HEK293 (cell line): ENCODE measurements at regions not wholly inside any gene's neighbourhood (a gene's known extent, or its start where the extent isn't known, plus 50 kb on each side); places are given as distances from the start of the nearest gene placed in this dataset.
"Not testable (repeated sequence)": the region's sequence is repeated elsewhere in the genome, so short reads cannot be mapped to it uniquely, and the experiment has no call there.

Source experiments
- KLF1 ChIP-seq: fragments of 450-650 bp; formaldehyde crosslinking; IDR thresholded peaks from 2 replicates; pipeline ENCODE4 v1.5.1; 2016; ENCODE audit warnings: missing biosample characterization, missing genetic modification characterization
- TF ChIP-seq, protein P1 (sequence below): fragments of 450-650 bp; formaldehyde crosslinking; IDR thresholded peaks from 2 replicates; pipeline ENCODE4 v1.5.1; 2016; ENCODE audit warnings: missing biosample characterization, missing genetic modification characterization
- TF ChIP-seq, protein P2 (sequence below): fragments of 450-650 bp; IDR thresholded peaks from 2 replicates; pipeline ENCODE4 v1.5.1; 2018; ENCODE audit warnings: missing biosample characterization, mild to moderate bottlenecking, missing genetic modification characterization

DNA sequence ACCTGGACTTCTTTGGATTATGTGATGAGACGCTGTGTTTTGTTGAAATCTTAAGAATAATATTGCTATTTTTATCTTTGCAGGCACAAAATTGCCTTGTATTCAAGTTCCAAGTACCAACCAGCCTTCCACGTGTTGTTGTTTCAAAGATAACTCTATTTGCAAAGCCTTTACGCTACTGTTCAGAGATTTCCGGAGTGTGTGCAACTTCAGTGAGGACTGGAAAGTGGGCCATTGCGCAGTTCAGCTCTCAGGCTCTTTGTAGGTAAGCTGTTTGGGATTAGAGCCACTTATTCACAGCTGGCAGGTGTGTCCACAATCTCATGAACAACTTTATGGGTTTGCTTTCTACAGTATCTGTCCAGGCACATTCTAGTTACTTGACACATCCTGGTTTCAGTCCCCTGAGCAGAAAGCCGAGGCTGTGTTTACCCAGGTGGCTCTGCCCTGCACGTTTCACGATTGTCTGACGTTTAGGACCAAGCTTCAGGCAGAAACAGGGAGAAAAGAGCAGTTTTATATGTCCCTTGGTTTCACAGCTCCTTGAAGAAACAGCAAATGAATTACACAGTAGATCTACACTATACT lies 520.3 kb downstream of the PRIM2 start:
- TF ChIP-seq, protein P1, sequence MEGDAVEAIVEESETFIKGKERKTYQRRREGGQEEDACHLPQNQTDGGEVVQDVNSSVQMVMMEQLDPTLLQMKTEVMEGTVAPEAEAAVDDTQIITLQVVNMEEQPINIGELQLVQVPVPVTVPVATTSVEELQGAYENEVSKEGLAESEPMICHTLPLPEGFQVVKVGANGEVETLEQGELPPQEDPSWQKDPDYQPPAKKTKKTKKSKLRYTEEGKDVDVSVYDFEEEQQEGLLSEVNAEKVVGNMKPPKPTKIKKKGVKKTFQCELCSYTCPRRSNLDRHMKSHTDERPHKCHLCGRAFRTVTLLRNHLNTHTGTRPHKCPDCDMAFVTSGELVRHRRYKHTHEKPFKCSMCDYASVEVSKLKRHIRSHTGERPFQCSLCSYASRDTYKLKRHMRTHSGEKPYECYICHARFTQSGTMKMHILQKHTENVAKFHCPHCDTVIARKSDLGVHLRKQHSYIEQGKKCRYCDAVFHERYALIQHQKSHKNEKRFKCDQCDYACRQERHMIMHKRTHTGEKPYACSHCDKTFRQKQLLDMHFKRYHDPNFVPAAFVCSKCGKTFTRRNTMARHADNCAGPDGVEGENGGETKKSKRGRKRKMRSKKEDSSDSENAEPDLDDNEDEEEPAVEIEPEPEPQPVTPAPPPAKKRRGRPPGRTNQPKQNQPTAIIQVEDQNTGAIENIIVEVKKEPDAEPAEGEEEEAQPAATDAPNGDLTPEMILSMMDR (tag by site-specific recombination): not testable (repeated sequence)
- TF ChIP-seq, protein P2, sequence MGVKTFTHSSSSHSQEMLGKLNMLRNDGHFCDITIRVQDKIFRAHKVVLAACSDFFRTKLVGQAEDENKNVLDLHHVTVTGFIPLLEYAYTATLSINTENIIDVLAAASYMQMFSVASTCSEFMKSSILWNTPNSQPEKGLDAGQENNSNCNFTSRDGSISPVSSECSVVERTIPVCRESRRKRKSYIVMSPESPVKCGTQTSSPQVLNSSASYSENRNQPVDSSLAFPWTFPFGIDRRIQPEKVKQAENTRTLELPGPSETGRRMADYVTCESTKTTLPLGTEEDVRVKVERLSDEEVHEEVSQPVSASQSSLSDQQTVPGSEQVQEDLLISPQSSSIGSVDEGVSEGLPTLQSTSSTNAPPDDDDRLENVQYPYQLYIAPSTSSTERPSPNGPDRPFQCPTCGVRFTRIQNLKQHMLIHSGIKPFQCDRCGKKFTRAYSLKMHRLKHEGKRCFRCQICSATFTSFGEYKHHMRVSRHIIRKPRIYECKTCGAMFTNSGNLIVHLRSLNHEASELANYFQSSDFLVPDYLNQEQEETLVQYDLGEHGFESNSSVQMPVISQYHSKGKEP (tag by site-specific recombination): not testable (repeated sequence)
- not testable (repeated sequence) for TF ChIP-seq KLF1 (tag by site-specific recombination)
